ENCODE measurements at regions not wholly inside any gene's neighbourhood (a gene's known extent, or its start where the extent isn't known, plus 50 kb on each side); places are given as distances from the start of the nearest gene placed in this dataset.

DNA sequence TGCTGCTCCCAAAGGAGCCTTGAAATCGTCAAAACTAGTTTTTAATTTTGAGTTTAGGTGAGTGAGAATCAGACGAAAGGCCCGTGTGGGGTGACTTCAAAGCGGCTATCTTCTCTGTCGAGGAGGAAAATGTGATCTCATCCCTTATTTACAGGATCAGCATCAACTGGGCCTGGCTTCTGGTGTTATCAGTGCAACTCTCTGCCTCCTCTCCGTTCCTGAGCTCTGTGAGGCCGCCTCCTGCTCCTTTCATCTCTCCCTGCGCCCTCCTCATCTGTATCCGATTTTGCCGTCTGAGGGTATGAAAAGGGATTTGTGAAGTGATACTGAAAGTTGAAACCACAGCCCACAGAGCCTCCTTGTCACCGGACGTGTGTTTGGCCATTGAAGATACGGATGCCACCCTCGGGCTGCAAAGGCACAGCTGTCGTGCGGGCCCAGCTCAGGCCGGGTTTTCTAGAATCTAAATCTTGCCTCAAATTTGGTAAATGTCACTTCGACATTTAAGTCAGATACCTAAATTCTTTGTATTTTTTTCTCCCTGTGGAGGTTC is 408.7 kb upstream of the ADARB2 start:
- no peak overlapping the region for H4K8ac ChIP-seq (ENCODE audit: low read depth in 2 of 2, low read length in 2 of 2)
- no peaks in the 10 kb centered on the region for H4K20me1 ChIP-seq (ENCODE audit: insufficient read depth, low read length)
- no peak overlapping the region for H3K27ac ChIP-seq (ENCODE audit: insufficient read depth, low read length)
- no peak overlapping the region for H3K4me2 ChIP-seq (ENCODE audit: low read depth, low read length)
- no peak overlapping the region for H3K56ac ChIP-seq (ENCODE audit: extremely low read depth, insufficient read depth, low read length)
- H3K9me1 ChIP-seq (ENCODE audit: insufficient read depth, low read length) = no peaks in the 10 kb centered on the region
- TF ChIP-seq RAD21 (IDR thresholded peaks at IDR 0.05; ENCODE audit: low read length) = no peak
- TF ChIP-seq CHD1 (IDR thresholded peaks at IDR 0.05; ENCODE audit: low read depth, low read length) = no peak
- no peak for TF ChIP-seq FOS (IDR thresholded peaks at IDR 0.05; ENCODE audit: low read depth, low read length)
- TF ChIP-seq NFE2L2 (IDR thresholded peaks at IDR 0.05; ENCODE audit: low read depth, low read length) = no peak
- no peak for TF ChIP-seq POLR2A (IDR thresholded peaks at IDR 0.05; ENCODE audit: low read depth, low read length)
- TF ChIP-seq BHLHE40 (IDR thresholded peaks at IDR 0.05; ENCODE audit: low read depth, low read length) = no peak
- no peak for TF ChIP-seq CEBPB (IDR thresholded peaks at IDR 0.05; ENCODE audit: low read depth, low read length)
- TF ChIP-seq, protein P1, sequence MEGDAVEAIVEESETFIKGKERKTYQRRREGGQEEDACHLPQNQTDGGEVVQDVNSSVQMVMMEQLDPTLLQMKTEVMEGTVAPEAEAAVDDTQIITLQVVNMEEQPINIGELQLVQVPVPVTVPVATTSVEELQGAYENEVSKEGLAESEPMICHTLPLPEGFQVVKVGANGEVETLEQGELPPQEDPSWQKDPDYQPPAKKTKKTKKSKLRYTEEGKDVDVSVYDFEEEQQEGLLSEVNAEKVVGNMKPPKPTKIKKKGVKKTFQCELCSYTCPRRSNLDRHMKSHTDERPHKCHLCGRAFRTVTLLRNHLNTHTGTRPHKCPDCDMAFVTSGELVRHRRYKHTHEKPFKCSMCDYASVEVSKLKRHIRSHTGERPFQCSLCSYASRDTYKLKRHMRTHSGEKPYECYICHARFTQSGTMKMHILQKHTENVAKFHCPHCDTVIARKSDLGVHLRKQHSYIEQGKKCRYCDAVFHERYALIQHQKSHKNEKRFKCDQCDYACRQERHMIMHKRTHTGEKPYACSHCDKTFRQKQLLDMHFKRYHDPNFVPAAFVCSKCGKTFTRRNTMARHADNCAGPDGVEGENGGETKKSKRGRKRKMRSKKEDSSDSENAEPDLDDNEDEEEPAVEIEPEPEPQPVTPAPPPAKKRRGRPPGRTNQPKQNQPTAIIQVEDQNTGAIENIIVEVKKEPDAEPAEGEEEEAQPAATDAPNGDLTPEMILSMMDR (conservative IDR thresholded peaks at IDR 0.05; ENCODE audit: low read depth, low read length) = no peak
- TF ChIP-seq, protein P2, sequence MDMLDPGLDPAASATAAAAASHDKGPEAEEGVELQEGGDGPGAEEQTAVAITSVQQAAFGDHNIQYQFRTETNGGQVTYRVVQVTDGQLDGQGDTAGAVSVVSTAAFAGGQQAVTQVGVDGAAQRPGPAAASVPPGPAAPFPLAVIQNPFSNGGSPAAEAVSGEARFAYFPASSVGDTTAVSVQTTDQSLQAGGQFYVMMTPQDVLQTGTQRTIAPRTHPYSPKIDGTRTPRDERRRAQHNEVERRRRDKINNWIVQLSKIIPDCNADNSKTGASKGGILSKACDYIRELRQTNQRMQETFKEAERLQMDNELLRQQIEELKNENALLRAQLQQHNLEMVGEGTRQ (IDR thresholded peaks at IDR 0.05; ENCODE audit: low read depth, low read length) = no peak
- TF ChIP-seq, protein P3, sequence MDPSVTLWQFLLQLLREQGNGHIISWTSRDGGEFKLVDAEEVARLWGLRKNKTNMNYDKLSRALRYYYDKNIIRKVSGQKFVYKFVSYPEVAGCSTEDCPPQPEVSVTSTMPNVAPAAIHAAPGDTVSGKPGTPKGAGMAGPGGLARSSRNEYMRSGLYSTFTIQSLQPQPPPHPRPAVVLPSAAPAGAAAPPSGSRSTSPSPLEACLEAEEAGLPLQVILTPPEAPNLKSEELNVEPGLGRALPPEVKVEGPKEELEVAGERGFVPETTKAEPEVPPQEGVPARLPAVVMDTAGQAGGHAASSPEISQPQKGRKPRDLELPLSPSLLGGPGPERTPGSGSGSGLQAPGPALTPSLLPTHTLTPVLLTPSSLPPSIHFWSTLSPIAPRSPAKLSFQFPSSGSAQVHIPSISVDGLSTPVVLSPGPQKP (IDR thresholded peaks at IDR 0.05; ENCODE audit: borderline replicate concordance, low read depth, low read length) = no peak
- TF ChIP-seq MAZ (IDR thresholded peaks at IDR 0.05; ENCODE audit: borderline replicate concordance, low read depth, low read length) = no peak
- ChIA-PET CTCF (no interaction called here), POLR2A (ENCODE audit: unreplicated experiment) (no interaction called here)
- no peaks in the 10 kb centered on the region for H3K79me1 ChIP-seq (ENCODE audit: low read depth in 1 of 2, low read length in 2 of 2)
- H3K4me3 ChIP-seq (ENCODE audit: insufficient read depth, low read depth, low read length) = no peak overlapping the region
- no peak overlapping the region for H2BK5ac ChIP-seq (ENCODE audit: low read depth, low read length, poor library complexity, severe bottlenecking)
- H3K9me3 ChIP-seq (ENCODE audit: control insufficient read depth, insufficient read depth, low read length) = peaks cover 27% of the 10 kb centered on the region
- no peak overlapping the region for H2BK120ac ChIP-seq (ENCODE audit: low read depth, low read length)
- DNase-seq (no peak), ATAC-seq (ENCODE audit: low read depth) (no peak)
- no peak overlapping the region for H2AFZ ChIP-seq (replicated peaks; ENCODE audit: low read length, poor library complexity)
- no peak overlapping the region for H3K14ac ChIP-seq (replicated peaks; ENCODE audit: low read depth, low read length)
- H3K9ac ChIP-seq (ENCODE audit: low read depth, low read length) = no peak overlapping the region
- H2BK20ac ChIP-seq (ENCODE audit: low read depth, low read length) = no peak overlapping the region
- H4K91ac ChIP-seq (ENCODE audit: insufficient read depth, low read depth, low read length) = no peak overlapping the region
- H4K5ac ChIP-seq (ENCODE audit: low read depth, low read length) = no peak overlapping the region
- no peak overlapping the region for H3K18ac ChIP-seq (ENCODE audit: low read depth, low read length)
- H3K27me3 ChIP-seq (ENCODE audit: control insufficient read depth, insufficient read depth, low read length) = no peaks in the 10 kb centered on the region
- no peak overlapping the region for H2BK15ac ChIP-seq (ENCODE audit: low read depth, low read length)
- H3K4ac ChIP-seq (ENCODE audit: low read depth, low read length) = no peak overlapping the region
- dilution Hi-C loops (cut with HindIII; ENCODE audit: low sequenced_read_pairs, unreplicated experiment) (no loop called here), in situ Hi-C loops (cut with MboI; ENCODE audit: low sequenced_read_pairs) (no loop called here), intact Hi-C loops (cut with micrococcal nuclease) (no loop called here)
- H2AK9ac ChIP-seq (replicated peaks; ENCODE audit: low read depth, low read length, poor library complexity) = no peak overlapping the region
- BruUV-seq (replicated peaks) = no TSS peak
- 45% methylated on average over 4 of the region's 18 CpGs; no CpG with 5 or more reads in 1 of the 2 experiments for WGBS, 2 experiments (ENCODE audit: extremely low coverage in 2 of 2, insufficient read length in 1 of 2)
- no peak overlapping the region for H3K23ac ChIP-seq (ENCODE audit: low read depth, low read length)
- no peaks in the 10 kb centered on the region for H3K4me1 ChIP-seq (ENCODE audit: control insufficient read depth, insufficient read depth, low read length)
- H3K36me3 ChIP-seq (ENCODE audit: control insufficient read depth, insufficient read depth, low read length) = no peaks in the 10 kb centered on the region
- H2AK5ac ChIP-seq (ENCODE audit: low read depth, low read length) = no peak overlapping the region
